Activated CD4-positive, alpha-beta memory T cell treated with anti-CD3 and anti-CD28 coated beads, Interleukin-2, amount 10 ng/mL, durations not matched to agents 7 days and 5 days (primary cell): ENCODE measurements at regions not wholly inside any gene's neighbourhood (a gene's known extent, or its start where the extent isn't known, plus 50 kb on each side); places are given as distances from the start of the nearest gene placed in this dataset.
A peak's percentile ranks its signal among the peaks of the same experiment; 100 is the strongest.

Source experiments
- CTCF ChIA-PET: fragments of 350-600 bp; sonication (Branson Sonifier 250); formaldehyde crosslinking; loops from one replicate; lab custom pipeline; 2021; ENCODE audit warnings: antibody characterized with exemption, inconsistent platforms; lab: Charles Lee
- POLR2A ChIA-PET: fragments of 350-600 bp; sonication (Branson Sonifier 250); formaldehyde crosslinking; loops from one replicate; lab custom pipeline; 2021; ENCODE audit warnings: antibody characterized with exemption; lab: Charles Lee
- DNase-seq: peaks from one replicate; pipeline ENCODE4 v3.0.0-alpha.2; 2020
- H3K27ac Mint-ChIP-seq: one replicate; pipeline ENCODE4 v1.8.0; 2021; ENCODE audit warnings: mild to moderate bottlenecking, mixed read lengths
- H3K27me3 Mint-ChIP-seq: one replicate; pipeline ENCODE4 v1.8.0; 2021; ENCODE audit warnings: mixed read lengths
- H3K36me3 Mint-ChIP-seq: one replicate; pipeline ENCODE4 v1.8.0; 2021; ENCODE audit warnings: low read depth, mixed read lengths
- H3K4me1 Mint-ChIP-seq: one replicate; pipeline ENCODE4 v1.8.0; 2021; ENCODE audit warnings: mixed read lengths
- H3K4me3 Mint-ChIP-seq: one replicate; pipeline ENCODE4 v1.8.0; 2021; ENCODE audit warnings: mild to moderate bottlenecking, mixed read lengths
- H3K9me3 Mint-ChIP-seq: one replicate; pipeline ENCODE4 v1.8.0; 2021; ENCODE audit warnings: mixed read lengths

GRCh38 chr13:99436686-99437416 is 64.4 kb upstream of the TM9SF2 start:
- Mint-ChIP-seq H3K27me3 (peaks cover 21% of the 10 kb centered on the region), H3K36me3 (no peaks in the 10 kb centered on the region), H3K4me1 (peaks cover 66% of the 10 kb centered on the region), H3K27ac (peak overlapping the region; percentile 48), H3K4me3 (peak overlapping the region; percentile 51), H3K9me3 (no peaks in the 10 kb centered on the region)
- CTCF ChIA-PET = interaction anchor here (0.5 to 4.9 kb wide), 74 partner anchors 10 to 381 kb away, joined by 3 to 317 read pairs (median 4); partner anchors contain the start of genes GPR18, GPR183, TM9SF2 and UBAC2
- peak; percentile 96 for DNase-seq
- POLR2A ChIA-PET = interaction anchor here (0.6 to 5.2 kb wide), 12 partner anchors 12 to 169 kb away, joined by 3 to 57 read pairs (median 5); partner anchors contain the start of gene GPR183

- Mint-ChIP-seq H3K4me3 (no peak overlapping the region), H3K27ac (no peak overlapping the region), H3K4me1 (peaks cover 44% of the 10 kb centered on the region), H3K9me3 (no peaks in the 10 kb centered on the region), H3K27me3 (peaks cover 21% of the 10 kb centered on the region), H3K36me3 (no peaks in the 10 kb centered on the region)
- ChIA-PET CTCF (interaction anchor here (0.7 to 6.0 kb wide), 6 partner anchors 10 to 217 kb away, joined by 3 to 87 read pairs (median 8); partner anchors contain the start of gene TM9SF2), POLR2A (interaction anchor here (0.5 to 1.3 kb wide), 2 partner anchors 47 to 352 kb away, joined by 4 to 5 read pairs; no protein-coding TSS in a partner anchor)
- peak; percentile 15 for DNase-seq
Measured at GRCh38 chr13:99439048-99439447, 62.2 kb upstream of the TM9SF2 start.

GRCh38 chr13:99439850-99440604 is 61.2 kb upstream of the TM9SF2 start:
- Mint-ChIP-seq H3K27ac (no peak overlapping the region), H3K4me1 (peaks cover 38% of the 10 kb centered on the region), H3K36me3 (no peaks in the 10 kb centered on the region), H3K9me3 (no peaks in the 10 kb centered on the region), H3K27me3 (peaks cover 21% of the 10 kb centered on the region), H3K4me3 (no peak overlapping the region)
- POLR2A ChIA-PET = interaction anchor here (0.5 to 1.3 kb wide), 5 partner anchors 46 to 353 kb away, joined by 3 to 5 read pairs (median 3); no protein-coding TSS in a partner anchor
- CTCF ChIA-PET = interaction anchor here (0.8 to 6.0 kb wide), 6 partner anchors 9 to 216 kb away, joined by 3 to 87 read pairs (median 8); partner anchors contain the start of gene TM9SF2
- DNase-seq = peak; percentile 18

GRCh38 chr13:99442273-99442895 is 58.9 kb upstream of the TM9SF2 start:
- ChIA-PET CTCF (interaction anchor here (0.7 to 6.0 kb wide), 10 partner anchors 41 to 214 kb away, joined by 3 to 87 read pairs (median 4); partner anchors contain the start of gene TM9SF2), POLR2A (interaction anchor here (3.0 kb wide), 1 partner anchor 59 kb away, joined by 10 read pairs; the partner anchor contains the start of gene TM9SF2)
- Mint-ChIP-seq H3K9me3 (no peaks in the 10 kb centered on the region), H3K4me1 (peaks cover 17% of the 10 kb centered on the region), H3K27me3 (peaks cover 21% of the 10 kb centered on the region), H3K27ac (no peak overlapping the region), H3K4me3 (no peak overlapping the region), H3K36me3 (no peaks in the 10 kb centered on the region)
- DNase-seq = peak; percentile 54

- POLR2A ChIA-PET = interaction anchor here (0.7 kb wide), 1 partner anchor 38 kb away, joined by 3 read pairs; no protein-coding TSS in a partner anchor
- H3K27me3 Mint-ChIP-seq = peaks cover 3% of the 10 kb centered on the region
Measured at GRCh38 chr13:99446242-99446641, 55.0 kb upstream of the TM9SF2 start.

GRCh38 chr13:99448546-99448945 is 52.7 kb upstream of the TM9SF2 start:
- H3K27me3 Mint-ChIP-seq = no peaks in the 10 kb centered on the region
- no peak overlapping the region for H3K4me3 Mint-ChIP-seq
- peaks cover 22% of the 10 kb centered on the region for H3K36me3 Mint-ChIP-seq
- no peak overlapping the region for H3K27ac Mint-ChIP-seq
- DNase-seq = no peak
- peaks cover 9% of the 10 kb centered on the region for H3K9me3 Mint-ChIP-seq
- ChIA-PET POLR2A (interaction anchor here (1.0 to 2.9 kb wide), 2 partner anchors 48 to 54 kb away, joined by 3 to 9 read pairs; no protein-coding TSS in a partner anchor), CTCF (interaction anchor here (0.7 to 3.7 kb wide), 6 partner anchors 9 to 167 kb away, joined by 4 to 29 read pairs (median 6); partner anchors contain the start of gene TM9SF2)
- peaks cover 46% of the 10 kb centered on the region for H3K4me1 Mint-ChIP-seq

More at GRCh38 chr13:99446242-99446641, 55.0 kb upstream of the TM9SF2 start:
- peaks cover 7% of the 10 kb centered on the region for H3K9me3 Mint-ChIP-seq
- peaks cover 26% of the 10 kb centered on the region for H3K4me1 Mint-ChIP-seq
- no peak for DNase-seq
- H3K4me3 Mint-ChIP-seq = no peak overlapping the region
- no peak overlapping the region for H3K27ac Mint-ChIP-seq
- CTCF ChIA-PET = interaction anchor here (0.8 to 1.4 kb wide), 3 partner anchors 9 to 72 kb away, joined by 4 to 10 read pairs (median 4); no protein-coding TSS in a partner anchor
- H3K36me3 Mint-ChIP-seq = peaks cover 15% of the 10 kb centered on the region

GRCh38 chr13:99450416-99450815 is 50.9 kb upstream of the TM9SF2 start:
- Mint-ChIP-seq H3K27ac (no peak overlapping the region), H3K4me3 (no peak overlapping the region), H3K27me3 (no peaks in the 10 kb centered on the region), H3K9me3 (peaks cover 16% of the 10 kb centered on the region), H3K4me1 (peaks cover 50% of the 10 kb centered on the region), H3K36me3 (peaks cover 30% of the 10 kb centered on the region)
- ChIA-PET POLR2A (interaction anchor here (0.9 to 2.9 kb wide), 3 partner anchors 46 to 147 kb away, joined by 3 to 9 read pairs (median 3); no protein-coding TSS in a partner anchor), CTCF (interaction anchor here (3.7 kb wide), 1 partner anchor 15 kb away, joined by 29 read pairs; no protein-coding TSS in a partner anchor)
- no peak for DNase-seq
